GM21576 (cell line): ENCODE measurements at regions not wholly inside any gene's neighbourhood (a gene's known extent, or its start where the extent isn't known, plus 50 kb on each side); places are given as distances from the start of the nearest gene placed in this dataset.
A peak's percentile ranks its signal among the peaks of the same experiment; 100 is the strongest.
"Not testable (repeated sequence)": the region's sequence is repeated elsewhere in the genome, so short reads cannot be mapped to it uniquely, and the experiment has no call there.

Source experiments
- ATAC-seq: cut with Tn5 transposase; IDR thresholded peaks from one replicate; pipeline ENCODE4 v1.9.1; 2021; ENCODE audit warnings: mild to moderate bottlenecking, moderate library complexity; ENCODE audit not compliant: unreplicated experiment

GRCh38 chrX:131821945-131822622 is 201.0 kb upstream of the STK26 start:
- peak; percentile 69 for ATAC-seq

DNA sequence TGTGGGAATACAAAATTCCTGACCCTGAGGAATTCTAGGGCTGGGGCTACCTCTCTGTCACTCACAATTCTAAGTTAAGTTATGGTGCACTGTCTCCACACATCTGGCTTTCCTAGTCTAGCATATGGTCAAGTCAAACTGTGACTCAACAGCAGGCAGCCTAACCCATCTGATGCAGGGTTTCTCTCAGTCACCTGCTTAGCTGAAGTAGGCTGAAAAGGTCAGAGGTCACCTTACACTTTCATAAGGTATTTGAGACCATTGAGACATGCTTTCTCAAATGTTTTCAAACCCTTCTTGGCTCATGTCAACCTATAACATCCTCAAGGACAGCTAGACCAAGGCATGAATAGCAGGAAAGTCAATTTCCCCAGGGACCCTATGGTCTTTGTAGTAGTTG is 196.5 kb upstream of the STK26 start:
- ATAC-seq, result no peak

DNA sequence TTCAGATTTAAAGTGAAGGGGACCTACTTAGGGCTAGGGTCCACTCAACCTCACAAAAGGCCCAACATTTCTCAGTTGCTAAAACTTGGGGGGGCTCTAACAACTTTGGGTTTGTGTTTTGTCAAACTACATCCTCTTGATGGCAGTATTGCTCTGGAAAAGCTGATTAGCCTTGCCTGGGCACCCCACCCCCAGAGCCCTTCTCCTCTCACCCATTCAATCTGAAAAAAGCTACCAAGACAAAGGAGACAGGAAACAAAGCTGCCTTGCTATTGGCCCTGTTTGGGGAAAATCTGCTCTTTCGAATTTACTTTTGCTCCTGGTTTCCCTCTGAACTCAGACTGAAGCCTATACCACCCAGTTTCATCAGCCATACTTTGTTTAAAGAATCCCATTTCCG is 195.2 kb upstream of the STK26 start:
- peak; percentile 59 for ATAC-seq

- no peak for ATAC-seq
Measured at GRCh38 chrX:131828482-131828881, 194.6 kb upstream of the STK26 start.

- peak; percentile 67 for ATAC-seq
Measured at GRCh38 chrX:131830400-131831184, 192.5 kb upstream of the STK26 start.

DNA sequence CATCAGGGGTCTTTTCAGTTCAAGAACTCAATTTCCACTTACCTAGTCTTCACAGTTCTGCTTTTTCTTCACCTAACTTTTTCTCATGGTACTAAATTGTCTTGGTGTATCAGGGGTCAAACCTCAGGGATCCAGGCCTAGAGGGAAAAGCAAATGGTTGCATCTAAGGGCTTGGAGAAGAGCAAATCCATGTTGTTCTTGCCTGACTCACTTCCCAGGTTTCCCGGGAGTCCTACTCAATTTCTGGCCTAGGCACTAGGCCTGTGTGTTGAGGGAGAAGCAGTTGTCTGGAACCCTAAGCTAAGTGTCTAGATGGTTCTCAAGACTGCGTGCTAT is 191.9 kb upstream of the STK26 start:
- no peak for ATAC-seq

DNA sequence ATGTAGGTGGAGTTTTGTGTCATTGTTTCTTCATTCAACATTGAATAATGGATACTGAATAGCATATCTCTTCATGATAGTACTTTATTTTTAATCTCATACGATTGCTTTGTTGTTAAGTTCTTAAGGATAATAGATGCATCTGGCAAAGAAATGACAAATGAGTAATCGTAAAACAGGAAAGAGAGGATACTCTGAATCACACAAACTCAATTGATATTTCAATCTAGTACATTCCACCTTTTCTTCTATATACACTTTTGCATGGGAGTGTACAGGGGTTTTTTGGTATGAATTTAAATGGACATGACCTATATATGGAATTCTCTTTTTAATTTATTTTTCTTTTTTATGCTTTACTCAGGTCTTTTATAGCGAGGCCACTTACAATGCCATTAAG is 186.9 kb upstream of the STK26 start:
- no peak for ATAC-seq

DNA sequence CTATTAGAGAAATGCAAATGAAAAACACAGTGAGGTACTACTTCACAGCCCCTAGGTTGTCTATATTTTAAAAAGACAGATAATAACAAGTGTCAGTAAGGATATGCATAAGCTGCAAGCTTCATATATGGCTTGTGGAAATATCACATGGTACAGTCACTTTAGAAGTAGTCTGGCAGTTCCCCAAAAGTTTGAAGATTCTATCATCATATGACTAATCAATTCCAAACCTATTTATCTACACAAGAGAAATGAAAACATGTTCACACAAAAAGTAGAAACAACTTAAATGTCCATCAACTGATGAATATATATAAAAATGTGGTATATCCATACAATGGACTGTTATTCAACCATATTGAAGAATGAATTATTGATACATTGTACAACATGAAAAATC is 185.8 kb upstream of the STK26 start:
- no peak for ATAC-seq

DNA sequence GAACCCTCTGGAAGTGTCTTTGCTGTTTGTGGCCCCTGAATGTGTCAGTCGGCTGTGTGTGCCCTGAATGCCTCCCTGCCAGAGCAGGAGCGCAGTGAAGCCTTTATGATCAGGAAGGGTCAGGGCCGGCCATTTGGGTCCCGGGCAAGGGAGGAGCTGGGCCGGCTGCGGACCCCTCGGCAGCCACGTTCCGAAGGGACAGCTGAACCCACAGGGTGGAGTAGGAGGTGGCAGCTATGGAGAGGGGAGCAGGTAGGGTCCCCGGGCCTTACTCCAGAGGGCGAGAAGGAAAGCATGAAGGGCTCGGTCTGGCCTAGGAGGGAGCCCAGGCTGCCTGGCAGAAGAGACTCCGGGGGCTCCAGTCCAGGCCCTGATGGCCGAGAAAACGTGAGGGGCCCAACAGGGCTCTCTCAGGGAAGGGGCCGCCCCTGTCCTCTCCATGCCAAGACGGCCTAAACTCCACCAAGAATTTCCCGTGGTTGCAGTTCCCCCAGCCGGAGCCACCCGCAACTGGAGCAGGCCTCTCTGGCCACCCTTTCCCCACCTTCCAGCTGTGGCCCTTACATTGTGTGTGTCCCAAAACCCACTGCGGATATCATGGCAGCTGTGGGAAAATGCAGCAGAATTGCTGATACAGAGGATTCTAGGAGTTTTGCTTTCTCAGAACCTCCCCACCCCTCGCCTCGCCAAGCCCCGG is 182.2 kb upstream of the STK26 start:
- ATAC-seq, result no peak

- ATAC-seq, result peak; percentile 90
Measured at GRCh38 chrX:131841496-131842437, 181.3 kb upstream of the STK26 start.

GRCh38 chrX:131843987-131844386 is 179.1 kb upstream of the STK26 start:
- no peak for ATAC-seq

DNA sequence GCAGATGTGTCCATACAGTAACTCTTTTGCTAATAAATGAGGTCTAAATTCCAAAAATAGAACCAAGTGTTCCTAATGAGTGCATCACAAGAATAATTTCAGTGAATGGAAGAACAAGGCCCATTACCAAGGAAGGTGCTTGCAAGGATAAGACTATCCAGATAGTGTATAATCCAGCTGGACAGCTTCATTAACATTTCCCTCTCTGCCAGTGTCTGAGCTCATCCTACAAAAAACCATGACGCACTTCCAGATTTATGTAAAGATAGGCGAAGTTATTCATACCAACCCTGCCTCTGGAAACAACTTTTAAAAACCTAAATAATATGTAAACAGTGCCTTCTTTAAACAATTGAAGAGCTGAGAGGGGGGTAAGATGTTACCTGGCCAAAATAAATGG is 177.9 kb upstream of the STK26 start:
- ATAC-seq, result no peak

GRCh38 chrX:131845771-131846170 is 177.3 kb upstream of the STK26 start:
- no peak for ATAC-seq

- ATAC-seq, result not testable (repeated sequence)
Measured at GRCh38 chrX:131850964-131851363, 172.1 kb upstream of the STK26 start.

DNA sequence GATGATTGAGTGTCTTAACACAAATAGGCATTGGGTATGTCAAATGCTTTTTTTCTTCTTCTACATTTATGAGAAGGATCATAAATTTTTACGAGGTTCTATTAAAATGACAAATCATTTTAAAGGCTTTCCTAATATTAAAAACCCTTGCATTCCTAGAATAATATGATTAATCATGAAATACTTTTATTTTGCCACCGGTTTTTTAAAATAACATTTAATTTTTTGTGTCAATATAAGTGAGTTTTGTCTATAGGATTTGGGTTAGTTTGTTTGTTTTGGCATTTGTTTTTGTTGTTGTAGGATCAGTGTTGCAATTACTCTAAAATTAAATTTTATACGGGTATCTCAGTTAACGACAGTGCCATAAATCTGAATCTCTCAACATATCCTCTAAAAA is 169.7 kb upstream of the STK26 start:
- no peak for ATAC-seq

DNA sequence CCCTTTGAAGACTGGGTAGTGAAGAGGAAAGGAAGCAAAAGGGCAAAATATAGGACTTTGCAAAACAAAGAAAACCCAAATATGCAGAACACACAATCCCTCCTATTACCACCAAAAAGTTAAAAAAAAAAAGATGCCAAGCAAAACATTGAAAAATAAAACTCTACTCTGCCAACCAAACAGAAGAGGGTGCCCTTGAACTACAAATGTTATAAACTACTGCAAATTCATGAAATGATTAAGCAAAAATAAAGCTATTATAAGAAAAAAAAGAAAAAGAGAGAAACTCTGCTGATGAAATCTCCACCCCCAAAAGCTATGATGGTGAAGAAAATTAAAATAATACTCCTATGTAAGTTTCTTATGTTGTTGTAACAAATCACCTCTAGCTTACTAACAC is 168.5 kb upstream of the STK26 start:
- ATAC-seq, result no peak

GRCh38 chrX:131861088-131861787 is 161.9 kb upstream of the STK26 start:
- ATAC-seq, result no peak

DNA sequence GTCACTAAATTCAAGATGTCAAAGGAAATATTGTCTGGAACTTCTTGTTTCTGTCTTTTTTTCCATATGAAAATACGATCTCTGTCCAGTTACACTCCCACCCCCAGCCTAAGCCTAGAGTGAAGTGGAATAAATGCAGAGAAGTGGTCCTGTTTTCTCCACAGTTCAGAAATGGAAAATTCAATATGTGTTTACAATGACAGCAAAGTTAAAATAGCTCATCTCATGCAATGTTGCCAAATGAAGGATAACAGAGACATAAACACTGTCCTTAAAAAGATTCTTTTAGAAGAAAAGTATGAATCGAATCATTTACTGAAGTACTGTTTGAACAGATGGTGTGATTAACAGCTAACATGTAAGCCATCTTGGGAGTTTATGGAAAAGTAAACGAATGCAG is 160.8 kb upstream of the STK26 start:
- no peak for ATAC-seq

DNA sequence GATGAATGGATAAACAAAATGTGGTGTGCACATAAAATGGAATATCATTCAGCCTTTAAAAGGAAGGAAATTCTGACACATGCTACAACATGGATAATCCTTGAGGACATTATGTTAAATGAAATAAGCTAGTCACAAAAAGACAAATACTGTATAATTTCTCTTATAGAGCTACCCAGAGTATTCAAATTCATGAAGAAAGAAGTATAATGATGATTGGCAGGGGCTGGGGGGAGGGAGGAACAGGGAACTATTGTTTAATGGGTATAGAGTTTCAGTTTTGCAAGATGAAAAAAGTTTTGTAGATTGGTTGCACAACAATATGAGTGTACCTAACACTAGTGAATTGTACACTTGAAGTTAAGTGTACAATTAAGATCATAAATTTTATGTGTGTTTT is 153.9 kb upstream of the STK26 start:
- ATAC-seq, result no peak

DNA sequence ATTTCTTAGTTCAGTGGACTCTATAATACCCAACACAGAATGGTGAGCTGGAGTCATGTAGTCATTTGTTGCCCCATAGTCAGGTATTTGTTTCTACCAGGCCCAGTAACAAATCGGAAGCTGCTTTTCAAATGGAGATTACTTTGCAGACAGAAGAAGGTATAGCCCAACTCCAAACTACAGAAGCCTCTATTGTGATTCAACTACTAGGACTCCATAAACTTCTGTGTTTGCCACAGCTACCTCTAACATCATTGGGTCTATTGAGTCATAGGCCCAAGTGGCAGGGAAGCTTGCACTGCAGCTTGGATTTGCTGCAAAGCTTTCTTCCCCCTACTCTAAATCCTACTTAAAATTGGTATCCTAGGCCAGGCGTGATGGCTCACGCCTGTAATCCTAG is 148.8 kb upstream of the STK26 start:
- no peak for ATAC-seq
